ENCODE measurements at regions not wholly inside any gene's neighbourhood (a gene's known extent, or its start where the extent isn't known, plus 50 kb on each side); places are given as distances from the start of the nearest gene placed in this dataset.

- H3K27me3 Mint-ChIP-seq, result no peaks in the 10 kb centered on the region
- intact Hi-C loops (cut with micrococcal nuclease), result no loop called here
- H3K27ac ChIP-seq (ENCODE audit: low read depth, low read length), result no peak overlapping the region
- no peaks in the 10 kb centered on the region for H3K9me3 ChIP-seq (ENCODE audit: control insufficient read depth in 1 of 2, low read length in 2 of 2)
- DNase-seq, result no peak
- ChIA-PET POLR2A (ENCODE audit: partially characterized antibody) (no interaction called here), CTCF (ENCODE audit: partially characterized antibody) (no interaction called here)
- H3K36me3 ChIP-seq (ENCODE audit: insufficient read depth, low read length), result no peaks in the 10 kb centered on the region
- no peaks in the 10 kb centered on the region for H3K4me1 ChIP-seq (ENCODE audit: insufficient read depth, low read length)
- no peak overlapping the region for H3K27ac Mint-ChIP-seq
- no peak overlapping the region for H3K4me3 ChIP-seq (ENCODE audit: low read length in 2 of 2)
- no peaks in the 10 kb centered on the region for H3K27me3 ChIP-seq (ENCODE audit: insufficient read depth, low read length)
- H3K36me3 Mint-ChIP-seq, result no peaks in the 10 kb centered on the region
- peaks cover 0 to 17% (median 7%) of the 10 kb centered on the region in 8 donors for H3K9me3 Mint-ChIP-seq
- no peak overlapping the region for H3K4me3 Mint-ChIP-seq
- H3K4me1 Mint-ChIP-seq, result no peaks in the 10 kb centered on the region
These were observed 763.2 kb upstream of the TENM4 start for GRCh38 chr11:80204021-80204420.

- Histone ChIP-seq H3K27ac (ENCODE audit: low read depth, low read length) (no peak overlapping the region), H3K4me1 (ENCODE audit: insufficient read depth, low read length) (no peaks in the 10 kb centered on the region), H3K27me3 (ENCODE audit: insufficient read depth, low read length) (no peaks in the 10 kb centered on the region), H3K4me3 (ENCODE audit: low read length in 2 of 2) (no peak overlapping the region), H3K36me3 (ENCODE audit: insufficient read depth, low read length) (no peaks in the 10 kb centered on the region), H3K9me3 (ENCODE audit: control insufficient read depth in 1 of 2, low read length in 2 of 2) (no peaks in the 10 kb centered on the region)
- H3K9me3 Mint-ChIP-seq, result peaks cover 0 to 15% (median 5%) of the 10 kb centered on the region in 8 donors
- H3K27ac Mint-ChIP-seq, result no peak overlapping the region
- no peaks in the 10 kb centered on the region for H3K27me3 Mint-ChIP-seq
- intact Hi-C loops (cut with micrococcal nuclease), result no loop called here
- ChIA-PET POLR2A (ENCODE audit: partially characterized antibody) (no interaction called here), CTCF (ENCODE audit: partially characterized antibody) (no interaction called here)
- H3K4me1 Mint-ChIP-seq, result no peaks in the 10 kb centered on the region
- no peak for DNase-seq
- H3K4me3 Mint-ChIP-seq, result no peak overlapping the region
- H3K36me3 Mint-ChIP-seq, result no peaks in the 10 kb centered on the region
These were observed 756.2 kb upstream of the TENM4 start for GRCh38 chr11:80196932-80197554.

GRCh38 chr11:80196041-80196440 is 755.2 kb upstream of the TENM4 start:
- H3K27ac ChIP-seq (ENCODE audit: low read depth, low read length), result no peak overlapping the region
- CTCF ChIA-PET (ENCODE audit: partially characterized antibody), result no interaction called here
- H3K4me3 ChIP-seq (ENCODE audit: low read length in 2 of 2), result no peak overlapping the region
- Mint-ChIP-seq H3K36me3 (no peaks in the 10 kb centered on the region), H3K27me3 (no peaks in the 10 kb centered on the region), H3K27ac (no peak overlapping the region), H3K4me1 (no peaks in the 10 kb centered on the region), H3K4me3 (no peak overlapping the region), H3K9me3 (peaks cover 0 to 19% (median 8%) of the 10 kb centered on the region in 8 donors)
- DNase-seq, result no peak
- H3K9me3 ChIP-seq (ENCODE audit: control insufficient read depth in 1 of 2, low read length in 2 of 2), result no peaks in the 10 kb centered on the region
- POLR2A ChIA-PET (ENCODE audit: partially characterized antibody), result no interaction called here
- H3K36me3 ChIP-seq (ENCODE audit: insufficient read depth, low read length), result no peaks in the 10 kb centered on the region
- no peaks in the 10 kb centered on the region for H3K27me3 ChIP-seq (ENCODE audit: insufficient read depth, low read length)
- intact Hi-C loops (cut with micrococcal nuclease), result no loop called here
- no peaks in the 10 kb centered on the region for H3K4me1 ChIP-seq (ENCODE audit: insufficient read depth, low read length)

- H3K36me3 Mint-ChIP-seq, result no peaks in the 10 kb centered on the region
- POLR2A ChIA-PET (ENCODE audit: partially characterized antibody), result no interaction called here
These were observed 753.8 kb upstream of the TENM4 start for GRCh38 chr11:80194625-80195024.

GRCh38 chr11:80194016-80194415 is 753.2 kb upstream of the TENM4 start:
- peaks cover 0 to 23% (median 7%) of the 10 kb centered on the region in 8 donors for H3K9me3 Mint-ChIP-seq
- no peak overlapping the region for H3K4me3 ChIP-seq (ENCODE audit: low read length in 2 of 2)

More at GRCh38 chr11:80194625-80195024, 753.8 kb upstream of the TENM4 start:
- Mint-ChIP-seq H3K4me3 (no peak overlapping the region), H3K4me1 (no peaks in the 10 kb centered on the region), H3K27ac (no peak overlapping the region), H3K9me3 (peaks cover 0 to 23% (median 7%) of the 10 kb centered on the region in 8 donors), H3K27me3 (no peaks in the 10 kb centered on the region)
- no peaks in the 10 kb centered on the region for H3K4me1 ChIP-seq (ENCODE audit: insufficient read depth, low read length)
- H3K27ac ChIP-seq (ENCODE audit: low read depth, low read length), result no peak overlapping the region
- CTCF ChIA-PET (ENCODE audit: partially characterized antibody), result no interaction called here
- no peaks in the 10 kb centered on the region for H3K36me3 ChIP-seq (ENCODE audit: insufficient read depth, low read length)
- no peaks in the 10 kb centered on the region for H3K27me3 ChIP-seq (ENCODE audit: insufficient read depth, low read length)
- H3K9me3 ChIP-seq (ENCODE audit: control insufficient read depth in 1 of 2, low read length in 2 of 2), result peaks cover 0 to 6% of the 10 kb centered on the region in 2 donors
- intact Hi-C loops (cut with micrococcal nuclease), result no loop called here
- no peak overlapping the region for H3K4me3 ChIP-seq (ENCODE audit: low read length in 2 of 2)
- DNase-seq, result no peak

GRCh38 chr11:80188076-80188627 is 747.3 kb upstream of the TENM4 start:
- no peak overlapping the region for H3K27ac Mint-ChIP-seq
- ChIA-PET CTCF (ENCODE audit: partially characterized antibody) (no interaction called here), POLR2A (ENCODE audit: partially characterized antibody) (no interaction called here)
- H3K4me3 Mint-ChIP-seq, result no peak overlapping the region
- no peaks in the 10 kb centered on the region for H3K4me1 Mint-ChIP-seq
- no peaks in the 10 kb centered on the region for H3K36me3 ChIP-seq (ENCODE audit: insufficient read depth, low read length)
- no peaks in the 10 kb centered on the region for H3K27me3 Mint-ChIP-seq
- no peaks in the 10 kb centered on the region for H3K36me3 Mint-ChIP-seq
- H3K4me1 ChIP-seq (ENCODE audit: insufficient read depth, low read length), result no peaks in the 10 kb centered on the region
- DNase-seq, result no peak
- peaks cover 0 to 11% of the 10 kb centered on the region in 2 donors for H3K9me3 ChIP-seq (ENCODE audit: control insufficient read depth in 1 of 2, low read length in 2 of 2)
- H3K27ac ChIP-seq (ENCODE audit: low read depth, low read length), result no peak overlapping the region
- H3K4me3 ChIP-seq (ENCODE audit: low read length in 2 of 2), result no peak overlapping the region
- intact Hi-C loops (cut with micrococcal nuclease), result no loop called here
- H3K27me3 ChIP-seq (ENCODE audit: insufficient read depth, low read length), result no peaks in the 10 kb centered on the region
- H3K9me3 Mint-ChIP-seq, result peaks cover 4 to 25% (median 19%) of the 10 kb centered on the region in 8 donors

More at GRCh38 chr11:80194016-80194415, 753.2 kb upstream of the TENM4 start:
- Mint-ChIP-seq H3K27ac (no peak overlapping the region), H3K27me3 (no peaks in the 10 kb centered on the region), H3K36me3 (no peaks in the 10 kb centered on the region), H3K4me3 (no peak overlapping the region), H3K4me1 (no peaks in the 10 kb centered on the region)
- Histone ChIP-seq H3K27ac (ENCODE audit: low read depth, low read length) (no peak overlapping the region), H3K36me3 (ENCODE audit: insufficient read depth, low read length) (no peaks in the 10 kb centered on the region), H3K9me3 (ENCODE audit: control insufficient read depth in 1 of 2, low read length in 2 of 2) (peaks cover 0 to 6% of the 10 kb centered on the region in 2 donors), H3K27me3 (ENCODE audit: insufficient read depth, low read length) (no peaks in the 10 kb centered on the region), H3K4me1 (ENCODE audit: insufficient read depth, low read length) (no peaks in the 10 kb centered on the region)
- ChIA-PET POLR2A (ENCODE audit: partially characterized antibody) (no interaction called here), CTCF (ENCODE audit: partially characterized antibody) (no interaction called here)
- intact Hi-C loops (cut with micrococcal nuclease), result no loop called here
- DNase-seq, result no peak

GRCh38 chr11:80186692-80187091 is 745.9 kb upstream of the TENM4 start:
- no peaks in the 10 kb centered on the region for H3K27me3 Mint-ChIP-seq
- H3K4me1 ChIP-seq (ENCODE audit: insufficient read depth, low read length), result no peaks in the 10 kb centered on the region
- DNase-seq, result no peak
- H3K9me3 Mint-ChIP-seq, result peaks cover 4 to 32% (median 21%) of the 10 kb centered on the region in 8 donors
- no peaks in the 10 kb centered on the region for H3K4me1 Mint-ChIP-seq
- intact Hi-C loops (cut with micrococcal nuclease), result no loop called here
- H3K27ac Mint-ChIP-seq, result no peak overlapping the region
- no peaks in the 10 kb centered on the region for H3K36me3 ChIP-seq (ENCODE audit: insufficient read depth, low read length)
- CTCF ChIA-PET (ENCODE audit: partially characterized antibody), result no interaction called here
- no peak overlapping the region for H3K27ac ChIP-seq (ENCODE audit: low read depth, low read length)
- no peak overlapping the region for H3K4me3 ChIP-seq (ENCODE audit: low read length in 2 of 2)
- H3K27me3 ChIP-seq (ENCODE audit: insufficient read depth, low read length), result no peaks in the 10 kb centered on the region
- H3K4me3 Mint-ChIP-seq, result no peak overlapping the region
- H3K9me3 ChIP-seq (ENCODE audit: control insufficient read depth in 1 of 2, low read length in 2 of 2), result peaks cover 0 to 11% of the 10 kb centered on the region in 2 donors
- H3K36me3 Mint-ChIP-seq, result no peaks in the 10 kb centered on the region
- POLR2A ChIA-PET (ENCODE audit: partially characterized antibody), result no interaction called here

All from CD4-positive, alpha-beta memory T cell (primary cell).